Breast epithelium (tissue), 4 donors: ENCODE measurements at regions not wholly inside any gene's neighbourhood (a gene's known extent, or its start where the extent isn't known, plus 50 kb on each side); places are given as distances from the start of the nearest gene placed in this dataset.

Experiments
- DNase-seq, 2 donors: peaks; one replicate each; pipeline ENCODE4 v3.0.0-alpha.2; 2019; ENCODE audit warnings: low spot score in 2 of 2
- H3K27ac ChIP-seq, 2 donors: fragments of 200-600 bp; sonication (generic) in 1 of 2; one replicate each; pipeline ENCODE4 v1.5.1; 2016 to 2019; ENCODE audit warnings: mild to moderate bottlenecking in 1 of 2
- H3K27me3 ChIP-seq, 2 donors: fragments of 200-600 bp; sonication (generic) in 1 of 2; one replicate each; pipeline versions ENCODE4 v1.5.1 to v1.6.0; 2017 to 2019; ENCODE audit warnings: control low read depth in 1 of 2, mild to moderate bottlenecking in 1 of 2
- H3K36me3 ChIP-seq: fragments of 200-600 bp; one replicate; pipeline ENCODE4 v1.5.1; 2019
- H3K4me1 ChIP-seq, 2 donors: fragments of 200-600 bp; sonication (generic); one replicate each; pipeline ENCODE4 v1.5.1; 2016 to 2019; ENCODE audit warnings: control low read depth in 1 of 2
- H3K4me3 ChIP-seq, 3 donors: fragments of 200-600 bp; sonication (generic); 1 replicate in 2 of 3; 2 replicates in 1 of 3; pipeline ENCODE4 v1.5.1; 2016 to 2019; ENCODE audit warnings: mild to moderate bottlenecking in 3 of 3, moderate library complexity in 2 of 3
- H3K9me3 ChIP-seq, 2 donors: fragments of 200-600 bp; sonication (generic) in 1 of 2; one replicate each; pipeline ENCODE4 v1.5.1; 2016 to 2019; ENCODE audit warnings: control low read depth in 1 of 2
- CTCF ChIP-seq, 3 donors: fragments of 450-650 bp; IDR thresholded peaks; one replicate each; pipeline ENCODE4 v1.5.1; 2016 to 2017; ENCODE audit warnings: antibody characterized with exemption in 3 of 3, mild to moderate bottlenecking in 3 of 3, moderate library complexity in 3 of 3
- POLR2A ChIP-seq: fragments of 450-650 bp; IDR thresholded peaks from one replicate; pipeline ENCODE4 v1.6.1; 2016; ENCODE audit warnings: antibody characterized with exemption, mild to moderate bottlenecking, moderate library complexity
- POLR2AphosphoS5 ChIP-seq, 3 donors: sonication (generic); formaldehyde crosslinking; IDR thresholded peaks; one replicate each; pipeline ENCODE4 v1.6.1; 2017; ENCODE audit warnings: antibody characterized with exemption in 3 of 3
- intact Hi-C: fragments of 100-400 bp; cut with DNase I; formaldehyde crosslinking; loops from one replicate; pipeline ENCODE4 v1.15.1; 2023; ENCODE audit warnings: low total_unique reads

GRCh38 chr2:236700703-236701102 is 131.1 kb downstream of the ACKR3 start:
- no peak overlapping the region for H3K27ac ChIP-seq
- no peaks in the 10 kb centered on the region for H3K36me3 ChIP-seq
- no peak for TF ChIP-seq POLR2A
- no peak for TF ChIP-seq POLR2AphosphoS5 (IDR thresholded peaks at IDR 0.05)
- TF ChIP-seq CTCF (IDR thresholded peaks at IDR 0.05) = no peak
- no peak for DNase-seq
- intact Hi-C loops = no loop called here
- no peaks in the 10 kb centered on the region for H3K9me3 ChIP-seq
- H3K27me3 ChIP-seq = no peaks in the 10 kb centered on the region
- no peaks in the 10 kb centered on the region for H3K4me1 ChIP-seq
- no peak overlapping the region for H3K4me3 ChIP-seq

- H3K4me3 ChIP-seq = no peak overlapping the region
- no peaks in the 10 kb centered on the region for H3K36me3 ChIP-seq
- H3K27me3 ChIP-seq = no peaks in the 10 kb centered on the region
- no peaks in the 10 kb centered on the region for H3K4me1 ChIP-seq
- intact Hi-C loops = no loop called here
- TF ChIP-seq POLR2AphosphoS5 (IDR thresholded peaks at IDR 0.05) (no peak), CTCF (IDR thresholded peaks at IDR 0.05) (no peak), POLR2A (no peak)
- H3K9me3 ChIP-seq = no peaks in the 10 kb centered on the region
- DNase-seq = no peak
- no peak overlapping the region for H3K27ac ChIP-seq
Observed at GRCh38 chr2:236702657-236703372, 133.2 kb downstream of the ACKR3 start.

GRCh38 chr2:236703373-236703709 is 133.7 kb downstream of the ACKR3 start:
- H3K27me3 ChIP-seq = no peaks in the 10 kb centered on the region
- H3K4me3 ChIP-seq = no peak overlapping the region
- intact Hi-C loops = no loop called here
- H3K27ac ChIP-seq = no peak overlapping the region
- no peak for DNase-seq
- no peaks in the 10 kb centered on the region for H3K36me3 ChIP-seq
- no peaks in the 10 kb centered on the region for H3K9me3 ChIP-seq
- no peaks in the 10 kb centered on the region for H3K4me1 ChIP-seq
- TF ChIP-seq POLR2AphosphoS5 (IDR thresholded peaks at IDR 0.05) = no peak
- no peak for TF ChIP-seq CTCF (IDR thresholded peaks at IDR 0.05)
- no peak for TF ChIP-seq POLR2A

- no peak for DNase-seq
- intact Hi-C loops = no loop called here
- Histone ChIP-seq H3K9me3 (no peaks in the 10 kb centered on the region), H3K27me3 (no peaks in the 10 kb centered on the region), H3K27ac (no peak overlapping the region), H3K4me3 (no peak overlapping the region), H3K36me3 (no peaks in the 10 kb centered on the region), H3K4me1 (no peaks in the 10 kb centered on the region)
- TF ChIP-seq POLR2A = no peak
- no peak for TF ChIP-seq POLR2AphosphoS5 (IDR thresholded peaks at IDR 0.05)
- no peak for TF ChIP-seq CTCF (IDR thresholded peaks at IDR 0.05)
Observed at GRCh38 chr2:236703906-236704305, 134.3 kb downstream of the ACKR3 start.

GRCh38 chr2:236704887-236705286 is 135.3 kb downstream of the ACKR3 start:
- Histone ChIP-seq H3K27me3 (no peaks in the 10 kb centered on the region), H3K27ac (no peak overlapping the region), H3K9me3 (no peaks in the 10 kb centered on the region), H3K36me3 (no peaks in the 10 kb centered on the region), H3K4me1 (no peaks in the 10 kb centered on the region), H3K4me3 (no peak overlapping the region)
- no peak for DNase-seq
- intact Hi-C loops = no loop called here
- TF ChIP-seq CTCF (IDR thresholded peaks at IDR 0.05) (no peak), POLR2AphosphoS5 (IDR thresholded peaks at IDR 0.05) (no peak), POLR2A (no peak)
